Neural cell (in vitro differentiated cells): ENCODE measurements at regions not wholly inside any gene's neighbourhood (a gene's known extent, or its start where the extent isn't known, plus 50 kb on each side); places are given as distances from the start of the nearest gene placed in this dataset.

Experiments
- H2AFZ ChIP-seq: fragments of 200-600, 300-800 bp; sonication (generic), shearing (Covaris generic); 2 replicates; pipeline ENCODE4 v1.6.0; 2014; ENCODE audit warnings: low read depth, mild to moderate bottlenecking, antibody characterized with exemption, low read length, moderate library complexity
- H3F3A ChIP-seq: fragments of 200-600 bp; shearing (Covaris generic); 2 replicates; pipeline ENCODE4 v1.6.1; 2016; ENCODE audit warnings: mild to moderate bottlenecking, moderate library complexity, mixed read lengths, antibody characterized with exemption, low read length; ENCODE audit not compliant: insufficient read depth, poor library complexity, severe bottlenecking
- H3K27ac ChIP-seq: fragments of 200-600, 300-800 bp; sonication (generic), shearing (Covaris generic); 2 replicates; pipeline ENCODE4 v1.5.1; 2014; ENCODE audit warnings: mild to moderate bottlenecking, low read length, moderate library complexity
- H3K27me3 ChIP-seq: fragments of 300-800, 200-600 bp; sonication (generic), shearing (Covaris generic); 2 replicates; pipeline ENCODE4 v1.6.0; 2014; ENCODE audit warnings: mild to moderate bottlenecking, low read depth, low read length, moderate library complexity; ENCODE audit not compliant: insufficient read depth
- H3K36me3 ChIP-seq: fragments of 300-800, 200-600 bp; sonication (generic), shearing (Covaris generic); 2 replicates; pipeline ENCODE4 v1.5.1; 2014; ENCODE audit warnings: mild to moderate bottlenecking, antibody characterized with exemption, low read length, moderate library complexity; ENCODE audit not compliant: insufficient read depth
- H3K4me2 ChIP-seq: fragments of 300-800, 200-600 bp; sonication (generic), shearing (Covaris generic); 2 replicates; pipeline ENCODE4 v1.6.0; 2014; ENCODE audit warnings: mild to moderate bottlenecking, low read length
- H3K4me3 ChIP-seq: fragments of 300-800, 200-600 bp; sonication (generic), shearing (Covaris generic); 2 replicates; pipeline ENCODE4 v1.5.1; 2014; ENCODE audit warnings: mild to moderate bottlenecking, low read length, moderate library complexity
- H3K79me2 ChIP-seq: fragments of 200-600 bp; shearing (Covaris generic); replicated peaks from 2 replicates; pipeline ENCODE4 v1.6.0; 2014; ENCODE audit warnings: mild to moderate bottlenecking, low read length, moderate library complexity; ENCODE audit not compliant: insufficient read depth
- H3K9ac ChIP-seq: fragments of 300-800, 200-600 bp; sonication (generic), shearing (Covaris generic); 2 replicates; pipeline ENCODE4 v1.6.1; 2016; ENCODE audit warnings: mild to moderate bottlenecking, low read length, mixed read lengths
- H3K9me2 ChIP-seq: fragments of 200-600 bp; shearing (Covaris generic); 2 replicates; pipeline ENCODE4 v1.6.1; 2016; ENCODE audit warnings: mild to moderate bottlenecking, low read length, mixed read lengths; ENCODE audit not compliant: insufficient read depth
- H3K9me3 ChIP-seq: fragments of 200-600, 300-800 bp; sonication (generic), shearing (Covaris generic); 2 replicates; pipeline ENCODE4 v1.6.1; 2016; ENCODE audit warnings: mild to moderate bottlenecking, mixed run types, low read length, moderate library complexity, mixed read lengths
- H4K20me1 ChIP-seq: fragments of 200-600 bp; shearing (Covaris generic); 2 replicates; pipeline ENCODE4 v1.6.1; 2016; ENCODE audit warnings: mild to moderate bottlenecking, mixed run types; ENCODE audit not compliant: insufficient read depth
- EP300 ChIP-seq: fragments of 450-650 bp; conservative IDR thresholded peaks from 2 replicates; pipeline ENCODE4 v1.6.1; 2014; ENCODE audit warnings: antibody characterized with exemption, mild to moderate bottlenecking, moderate library complexity; ENCODE audit not compliant: poor library complexity, severe bottlenecking
- EZH2 ChIP-seq: fragments of 200-600, 300-800 bp; shearing (Covaris generic), sonication (generic); IDR thresholded peaks from 2 replicates; pipeline ENCODE4 v1.6.1; 2014; ENCODE audit warnings: antibody characterized with exemption, low read length, borderline replicate concordance, mild to moderate bottlenecking; ENCODE audit not compliant: insufficient read depth, poor library complexity, severe bottlenecking
- MXI1 ChIP-seq: fragments of 450-650 bp; conservative IDR thresholded peaks from 2 replicates; pipeline ENCODE4 v1.6.1; 2014; ENCODE audit warnings: antibody characterized with exemption, mild to moderate bottlenecking; ENCODE audit not compliant: poor library complexity, severe bottlenecking
- POLR2AphosphoS5 ChIP-seq: IDR thresholded peaks from 2 replicates; pipeline ENCODE4 v1.6.1; 2012
- RAD21 ChIP-seq: fragments of 450-650 bp; conservative IDR thresholded peaks from 2 replicates; pipeline ENCODE4 v1.6.1; 2014; ENCODE audit warnings: antibody characterized with exemption, mild to moderate bottlenecking, moderate library complexity
- SMC3 ChIP-seq: fragments of 450-650 bp; conservative IDR thresholded peaks from 2 replicates; pipeline ENCODE4 v1.6.1; 2014; ENCODE audit warnings: antibody characterized with exemption, mild to moderate bottlenecking, moderate library complexity; ENCODE audit not compliant: poor library complexity
- TAF1 ChIP-seq: IDR thresholded peaks from 2 replicates; pipeline ENCODE4 v1.6.1; 2012; ENCODE audit warnings: low read depth
- TF ChIP-seq, protein P1 (sequence below): IDR thresholded peaks from 2 replicates; pipeline ENCODE4 v1.6.1; 2012; ENCODE audit warnings: borderline replicate concordance
- TF ChIP-seq, protein P2 (sequence below): fragments of 450-650 bp; IDR thresholded peaks from 2 replicates; pipeline ENCODE4 v1.5.1; 2014; ENCODE audit warnings: antibody characterized with exemption, mild to moderate bottlenecking, moderate library complexity; ENCODE audit not compliant: poor library complexity, severe bottlenecking

DNA sequence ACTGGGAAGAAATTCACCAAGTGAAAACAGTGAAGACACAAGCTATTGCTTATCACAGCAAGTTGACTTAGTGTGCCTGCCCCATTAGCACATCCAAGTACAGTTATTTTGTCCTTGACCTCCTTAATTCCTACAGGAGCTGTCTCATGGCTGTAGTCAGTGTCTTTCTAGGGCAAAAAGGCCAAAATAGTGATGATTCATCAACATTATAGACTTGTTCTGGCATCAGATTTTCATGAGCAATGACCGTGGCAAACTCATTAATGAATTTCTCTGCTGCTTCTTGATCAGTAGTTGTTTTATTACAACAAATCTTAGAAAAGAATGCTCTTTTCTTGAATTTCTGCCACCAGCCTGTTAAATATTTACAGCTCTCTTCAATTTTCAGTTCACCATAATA lies 1169.3 kb upstream of the DDX18 start:
- no peaks in the 10 kb centered on the region for H3K79me2 ChIP-seq
- H3K9ac ChIP-seq = no peak overlapping the region
- H3K9me3 ChIP-seq = no peaks in the 10 kb centered on the region
- H3K36me3 ChIP-seq = no peaks in the 10 kb centered on the region
- no peaks in the 10 kb centered on the region for H3F3A ChIP-seq
- no peak overlapping the region for H3K4me2 ChIP-seq
- H3K4me3 ChIP-seq = no peak overlapping the region
- H3K27ac ChIP-seq = no peak overlapping the region
- no peaks in the 10 kb centered on the region for H3K9me2 ChIP-seq
- H3K27me3 ChIP-seq = no peaks in the 10 kb centered on the region
- H4K20me1 ChIP-seq = no peaks in the 10 kb centered on the region
- H2AFZ ChIP-seq = no peak overlapping the region
- TF ChIP-seq EP300 (no peak), POLR2AphosphoS5 (no peak), TAF1 (no peak), EZH2 (no peak), SMC3 (no peak), MXI1 (no peak), RAD21 (no peak)
- TF ChIP-seq, protein P1, sequence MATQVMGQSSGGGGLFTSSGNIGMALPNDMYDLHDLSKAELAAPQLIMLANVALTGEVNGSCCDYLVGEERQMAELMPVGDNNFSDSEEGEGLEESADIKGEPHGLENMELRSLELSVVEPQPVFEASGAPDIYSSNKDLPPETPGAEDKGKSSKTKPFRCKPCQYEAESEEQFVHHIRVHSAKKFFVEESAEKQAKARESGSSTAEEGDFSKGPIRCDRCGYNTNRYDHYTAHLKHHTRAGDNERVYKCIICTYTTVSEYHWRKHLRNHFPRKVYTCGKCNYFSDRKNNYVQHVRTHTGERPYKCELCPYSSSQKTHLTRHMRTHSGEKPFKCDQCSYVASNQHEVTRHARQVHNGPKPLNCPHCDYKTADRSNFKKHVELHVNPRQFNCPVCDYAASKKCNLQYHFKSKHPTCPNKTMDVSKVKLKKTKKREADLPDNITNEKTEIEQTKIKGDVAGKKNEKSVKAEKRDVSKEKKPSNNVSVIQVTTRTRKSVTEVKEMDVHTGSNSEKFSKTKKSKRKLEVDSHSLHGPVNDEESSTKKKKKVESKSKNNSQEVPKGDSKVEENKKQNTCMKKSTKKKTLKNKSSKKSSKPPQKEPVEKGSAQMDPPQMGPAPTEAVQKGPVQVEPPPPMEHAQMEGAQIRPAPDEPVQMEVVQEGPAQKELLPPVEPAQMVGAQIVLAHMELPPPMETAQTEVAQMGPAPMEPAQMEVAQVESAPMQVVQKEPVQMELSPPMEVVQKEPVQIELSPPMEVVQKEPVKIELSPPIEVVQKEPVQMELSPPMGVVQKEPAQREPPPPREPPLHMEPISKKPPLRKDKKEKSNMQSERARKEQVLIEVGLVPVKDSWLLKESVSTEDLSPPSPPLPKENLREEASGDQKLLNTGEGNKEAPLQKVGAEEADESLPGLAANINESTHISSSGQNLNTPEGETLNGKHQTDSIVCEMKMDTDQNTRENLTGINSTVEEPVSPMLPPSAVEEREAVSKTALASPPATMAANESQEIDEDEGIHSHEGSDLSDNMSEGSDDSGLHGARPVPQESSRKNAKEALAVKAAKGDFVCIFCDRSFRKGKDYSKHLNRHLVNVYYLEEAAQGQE = no peak
- TF ChIP-seq, protein P2, sequence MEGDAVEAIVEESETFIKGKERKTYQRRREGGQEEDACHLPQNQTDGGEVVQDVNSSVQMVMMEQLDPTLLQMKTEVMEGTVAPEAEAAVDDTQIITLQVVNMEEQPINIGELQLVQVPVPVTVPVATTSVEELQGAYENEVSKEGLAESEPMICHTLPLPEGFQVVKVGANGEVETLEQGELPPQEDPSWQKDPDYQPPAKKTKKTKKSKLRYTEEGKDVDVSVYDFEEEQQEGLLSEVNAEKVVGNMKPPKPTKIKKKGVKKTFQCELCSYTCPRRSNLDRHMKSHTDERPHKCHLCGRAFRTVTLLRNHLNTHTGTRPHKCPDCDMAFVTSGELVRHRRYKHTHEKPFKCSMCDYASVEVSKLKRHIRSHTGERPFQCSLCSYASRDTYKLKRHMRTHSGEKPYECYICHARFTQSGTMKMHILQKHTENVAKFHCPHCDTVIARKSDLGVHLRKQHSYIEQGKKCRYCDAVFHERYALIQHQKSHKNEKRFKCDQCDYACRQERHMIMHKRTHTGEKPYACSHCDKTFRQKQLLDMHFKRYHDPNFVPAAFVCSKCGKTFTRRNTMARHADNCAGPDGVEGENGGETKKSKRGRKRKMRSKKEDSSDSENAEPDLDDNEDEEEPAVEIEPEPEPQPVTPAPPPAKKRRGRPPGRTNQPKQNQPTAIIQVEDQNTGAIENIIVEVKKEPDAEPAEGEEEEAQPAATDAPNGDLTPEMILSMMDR = no peak

DNA sequence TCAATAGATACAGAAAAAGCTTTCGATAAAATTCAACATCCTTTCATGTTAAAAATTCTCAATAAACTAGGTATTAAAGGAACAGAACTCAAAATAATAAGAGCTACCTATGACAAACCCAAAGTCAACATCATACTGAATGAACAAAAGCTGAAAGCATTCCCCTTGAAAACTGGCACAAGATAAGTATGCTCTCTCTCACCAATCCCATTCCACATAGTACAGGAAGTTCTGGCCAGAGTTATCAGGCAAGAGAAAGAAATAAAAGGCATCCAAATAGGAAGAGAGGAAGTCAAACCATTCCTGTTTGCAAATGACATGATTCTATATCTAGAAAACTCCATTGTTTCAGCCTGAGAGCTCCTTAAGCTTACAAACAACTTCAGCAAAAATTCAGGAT lies 1145.8 kb upstream of the DDX18 start:
- H3K9ac ChIP-seq = no peak overlapping the region
- TF ChIP-seq SMC3 (no peak), EZH2 (no peak), EP300 (no peak), MXI1 (no peak), POLR2AphosphoS5 (no peak), RAD21 (no peak), TAF1 (no peak)
- TF ChIP-seq, protein P1 = no peak
- TF ChIP-seq, protein P2 = no peak
- no peak overlapping the region for H3K4me2 ChIP-seq
- H3K9me2 ChIP-seq = no peaks in the 10 kb centered on the region
- no peaks in the 10 kb centered on the region for H3K9me3 ChIP-seq
- no peaks in the 10 kb centered on the region for H3F3A ChIP-seq
- no peak overlapping the region for H3K27ac ChIP-seq
- no peak overlapping the region for H2AFZ ChIP-seq
- no peaks in the 10 kb centered on the region for H3K36me3 ChIP-seq
- no peaks in the 10 kb centered on the region for H4K20me1 ChIP-seq
- no peaks in the 10 kb centered on the region for H3K27me3 ChIP-seq
- H3K4me3 ChIP-seq = no peak overlapping the region
- no peaks in the 10 kb centered on the region for H3K79me2 ChIP-seq
